NCI-H748 treated with DMSO at 0.1 percent for 48 hours (cell line): ENCODE measurements at regions not wholly inside any gene's neighbourhood (a gene's known extent, or its start where the extent isn't known, plus 50 kb on each side); places are given as distances from the start of the nearest gene placed in this dataset.

ENCODE experiments used
- DNase-seq: peaks from one replicate; lab custom pipeline; 2025; lab: John Stamatoyannopoulos, UW

GRCh38 chr2:11017921-11018320 lies 106.2 kb downstream of the KCNF1 start:
- DNase-seq, result no peak

GRCh38 chr2:11018651-11019185 lies 107.0 kb downstream of the KCNF1 start:
- DNase-seq, result no peak

- no peak for DNase-seq
Measured at GRCh38 chr2:11019614-11020013, 107.9 kb downstream of the KCNF1 start.

GRCh38 chr2:11022064-11022463 lies 110.3 kb downstream of the KCNF1 start:
- no peak for DNase-seq

- DNase-seq, result no peak
Measured at GRCh38 chr2:11022591-11023273, 111.0 kb downstream of the KCNF1 start.

GRCh38 chr2:11023326-11024258 lies 111.9 kb downstream of the KCNF1 start:
- DNase-seq, result no peak

- no peak for DNase-seq
Measured at GRCh38 chr2:11024259-11024645, 112.5 kb downstream of the KCNF1 start.

- DNase-seq, result no peak
Measured at GRCh38 chr2:11024687-11025086, 113.0 kb downstream of the KCNF1 start.

- no peak for DNase-seq
Measured at GRCh38 chr2:11026286-11026921, 114.7 kb downstream of the KCNF1 start.

- no peak for DNase-seq
Measured at GRCh38 chr2:11027195-11027594, 115.5 kb downstream of the KCNF1 start.

- DNase-seq, result no peak
Measured at GRCh38 chr2:11028407-11028916, 116.7 kb downstream of the KCNF1 start.

GRCh38 chr2:11029136-11029535 lies 117.4 kb downstream of the KCNF1 start:
- no peak for DNase-seq

- DNase-seq, result no peak
Measured at GRCh38 chr2:11030036-11030435, 118.3 kb downstream of the KCNF1 start.

- no peak for DNase-seq
Measured at GRCh38 chr2:11030909-11031308, 119.2 kb downstream of the KCNF1 start.

- DNase-seq, result no peak
Measured at GRCh38 chr2:11031876-11032275, 120.1 kb downstream of the KCNF1 start.

- DNase-seq, result no peak
Measured at GRCh38 chr2:11032396-11032795, 120.7 kb downstream of the KCNF1 start.

- no peak for DNase-seq
Measured at GRCh38 chr2:11033114-11033513, 121.4 kb downstream of the KCNF1 start.

- no peak for DNase-seq
Measured at GRCh38 chr2:11038641-11039040, 116.6 kb upstream of the SLC66A3 start.

- DNase-seq, result no peak
Measured at GRCh38 chr2:11040992-11041391, 114.3 kb upstream of the SLC66A3 start.

- no peak for DNase-seq
Measured at GRCh38 chr2:11042841-11043240, 112.4 kb upstream of the SLC66A3 start.

- DNase-seq, result no peak
Measured at GRCh38 chr2:11043245-11043644, 112.0 kb upstream of the SLC66A3 start.

- DNase-seq, result no peak
Measured at GRCh38 chr2:11044201-11044600, 111.1 kb upstream of the SLC66A3 start.
